Hematopoietic multipotent progenitor cell treated with erythropoietin and hydrocortisone succinate and interleukin-3 and kit ligand, for 17 days (in vitro differentiated cells): ENCODE measurements at regions not wholly inside any gene's neighbourhood (a gene's known extent, or its start where the extent isn't known, plus 50 kb on each side); places are given as distances from the start of the nearest gene placed in this dataset.
"Not testable (repeated sequence)": the region's sequence is repeated elsewhere in the genome, so short reads cannot be mapped to it uniquely, and the experiment has no call there.

Experiments used
- DNase-seq: peaks from one replicate; pipeline ENCODE4 v3.0.0-alpha.2; 2015; ENCODE audit warnings: low spot score

- DNase-seq = no peak
Measured at GRCh38 chr12:114123108-114123507, 157.0 kb upstream of the RBM19 start.

DNA sequence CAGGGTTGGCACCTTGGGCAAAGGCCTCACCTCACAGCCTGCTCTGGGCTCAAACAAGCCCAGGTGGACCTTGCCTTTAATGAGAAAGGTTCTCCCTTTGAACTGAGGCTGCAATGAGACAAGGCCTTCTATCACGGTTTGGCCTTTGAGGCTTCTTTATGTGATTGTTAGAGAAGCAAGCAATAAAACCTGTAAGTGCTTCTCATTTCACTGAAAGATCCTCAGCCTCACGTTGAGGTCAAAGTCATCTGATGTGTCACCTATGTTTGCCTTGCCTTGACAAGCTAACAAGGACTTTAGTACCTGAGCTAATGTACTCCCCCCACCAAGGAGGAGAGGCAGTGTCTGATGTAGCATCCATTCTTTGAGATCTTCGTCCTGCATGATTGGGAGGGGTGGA lies 155.9 kb upstream of the RBM19 start:
- no peak for DNase-seq

DNA sequence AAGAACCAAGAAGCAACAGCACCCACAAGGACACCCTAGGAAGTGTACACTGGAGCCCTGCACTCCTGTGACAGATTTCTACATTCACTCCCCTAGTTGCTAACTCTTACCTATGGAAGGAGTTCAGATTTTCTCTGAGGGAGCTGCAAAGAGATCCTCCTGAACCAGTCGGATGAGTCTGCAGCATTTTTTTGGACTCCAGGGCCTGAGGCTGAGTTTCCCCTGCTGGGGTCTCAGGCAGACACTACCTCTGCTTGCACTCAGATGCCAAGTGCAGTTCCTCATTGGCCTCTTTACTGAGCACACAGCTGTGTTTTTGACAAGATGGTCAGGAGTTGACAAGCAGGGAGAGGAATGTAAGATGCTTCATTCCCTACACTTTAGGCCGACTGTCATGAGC lies 153.2 kb upstream of the RBM19 start:
- no peak for DNase-seq

GRCh38 chr12:114096461-114096860 lies 130.3 kb upstream of the RBM19 start:
- no peak for DNase-seq

DNA sequence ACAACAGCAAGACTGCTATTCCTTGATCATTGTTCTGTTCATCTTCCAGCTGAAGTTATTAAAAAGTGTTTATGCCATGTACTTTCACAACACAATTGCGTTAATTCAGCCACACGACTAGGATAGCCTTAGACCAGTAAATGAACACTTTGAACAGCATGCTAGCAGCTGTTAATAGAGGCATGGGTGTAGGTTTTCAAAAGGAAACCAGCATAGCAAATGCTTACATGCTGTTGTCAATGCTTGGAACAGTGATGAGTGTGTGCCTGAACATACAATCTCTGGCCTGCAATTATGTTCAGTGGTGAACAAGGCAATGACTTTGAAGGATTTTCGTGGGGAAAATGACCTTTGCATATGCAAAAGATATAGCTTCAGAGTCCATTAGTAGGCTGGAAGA lies 127.4 kb upstream of the RBM19 start:
- no peak for DNase-seq

GRCh38 chr12:114092981-114093380 lies 126.9 kb upstream of the RBM19 start:
- DNase-seq = no peak

DNA sequence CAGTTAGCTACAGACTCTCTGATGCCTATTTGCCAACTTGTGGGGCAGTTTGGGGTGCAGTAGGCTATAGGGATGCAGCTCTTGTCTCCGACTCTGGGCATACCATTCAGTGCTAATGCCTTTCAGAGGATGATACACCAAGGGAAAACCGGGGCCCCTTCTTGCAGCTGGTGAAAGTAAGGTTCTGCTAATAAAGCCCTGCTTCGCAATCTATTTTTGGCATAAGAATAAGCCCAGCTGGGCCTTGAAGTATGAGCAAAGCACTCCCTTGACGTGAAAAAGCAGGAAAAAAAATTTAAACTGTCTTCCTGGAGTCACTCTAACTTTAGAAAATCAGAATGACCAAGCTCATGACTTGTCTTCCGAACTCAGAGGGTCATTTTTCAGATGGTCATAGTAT lies 124.1 kb upstream of the RBM19 start:
- no peak for DNase-seq

- no peak for DNase-seq
Measured at GRCh38 chr12:114073076-114073475, 107.0 kb upstream of the RBM19 start.

DNA sequence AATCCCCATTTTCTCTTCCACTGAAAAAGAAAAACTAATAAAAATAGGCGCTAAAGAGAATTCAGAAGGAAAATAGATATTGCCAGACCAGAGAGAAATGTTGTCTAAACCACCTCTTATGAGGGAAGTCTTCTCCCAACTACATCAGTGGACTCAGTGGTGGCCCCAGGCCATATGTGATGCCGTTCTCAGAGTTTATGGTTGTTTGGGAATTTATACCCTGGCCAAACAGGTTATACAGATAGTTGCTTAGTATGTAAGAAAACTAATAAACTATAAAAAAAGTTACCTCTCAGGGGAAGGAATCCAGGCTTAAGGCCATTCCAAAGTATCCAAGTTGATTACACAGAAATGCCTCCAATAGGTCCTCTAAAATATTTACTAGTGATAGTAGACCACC lies 103.4 kb upstream of the RBM19 start:
- no peak for DNase-seq

DNA sequence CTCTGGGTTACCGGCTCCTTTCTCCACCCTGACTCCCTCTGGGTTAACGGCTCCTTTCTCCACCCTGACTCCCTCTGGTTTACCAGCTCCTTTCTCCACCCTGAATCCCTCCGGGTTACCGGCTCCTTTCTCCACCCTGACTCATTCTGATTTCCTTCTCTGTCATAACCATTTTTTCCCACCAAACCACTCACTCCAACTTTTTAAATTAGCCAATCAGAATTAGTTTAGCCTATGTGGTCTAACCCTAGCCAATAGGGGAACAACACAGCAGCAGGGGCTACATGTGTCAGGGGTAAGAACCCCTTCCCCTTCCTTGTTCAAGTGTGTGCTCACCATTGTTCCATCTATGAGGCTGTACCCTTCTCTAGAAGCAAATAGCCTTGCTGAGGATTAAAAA lies 98.4 kb upstream of the RBM19 start:
- no peak for DNase-seq

GRCh38 chr12:114064034-114064433 lies 97.9 kb upstream of the RBM19 start:
- DNase-seq = not testable (repeated sequence)

DNA sequence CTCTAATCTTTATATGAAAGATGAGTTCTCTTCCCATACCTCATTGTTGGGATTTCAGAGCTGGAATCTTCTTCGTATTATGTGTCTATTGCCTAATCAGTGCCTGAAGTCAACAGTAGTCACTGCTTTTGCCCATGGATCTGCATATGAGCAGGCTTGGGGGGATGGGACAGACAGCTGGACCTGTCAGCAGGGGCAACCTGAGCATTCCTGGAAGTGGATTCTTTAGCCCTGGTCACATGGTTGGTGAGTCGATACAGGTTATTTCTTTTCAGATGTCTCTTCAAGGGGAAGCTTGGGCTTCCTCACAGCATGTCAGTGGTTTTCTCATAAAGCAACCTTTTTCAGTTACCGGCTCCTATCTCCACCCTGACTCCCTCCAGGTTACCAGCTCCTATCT lies 97.3 kb upstream of the RBM19 start:
- no peak for DNase-seq

DNA sequence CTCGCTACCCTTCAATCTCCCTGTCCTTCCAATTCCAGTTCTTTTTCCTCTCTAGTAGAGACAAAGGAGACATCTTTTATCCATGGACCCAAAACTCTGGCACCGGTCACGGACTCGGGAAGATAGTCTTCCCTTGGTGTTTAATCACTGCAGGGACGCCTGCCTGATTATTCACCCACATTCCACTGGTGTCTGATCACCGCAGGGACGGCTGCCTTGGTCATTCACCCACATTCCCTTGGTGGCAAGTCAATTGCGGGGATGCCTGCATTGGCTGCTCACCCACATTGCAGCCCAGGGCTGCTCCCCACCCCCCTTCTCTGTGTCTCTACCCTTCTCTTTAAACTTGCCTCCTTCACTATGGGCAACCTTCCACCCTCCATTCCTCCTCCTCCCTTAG lies 90.2 kb upstream of the RBM19 start:
- DNase-seq = not testable (repeated sequence)

GRCh38 chr12:114054982-114055381 lies 88.9 kb upstream of the RBM19 start:
- no peak for DNase-seq

DNA sequence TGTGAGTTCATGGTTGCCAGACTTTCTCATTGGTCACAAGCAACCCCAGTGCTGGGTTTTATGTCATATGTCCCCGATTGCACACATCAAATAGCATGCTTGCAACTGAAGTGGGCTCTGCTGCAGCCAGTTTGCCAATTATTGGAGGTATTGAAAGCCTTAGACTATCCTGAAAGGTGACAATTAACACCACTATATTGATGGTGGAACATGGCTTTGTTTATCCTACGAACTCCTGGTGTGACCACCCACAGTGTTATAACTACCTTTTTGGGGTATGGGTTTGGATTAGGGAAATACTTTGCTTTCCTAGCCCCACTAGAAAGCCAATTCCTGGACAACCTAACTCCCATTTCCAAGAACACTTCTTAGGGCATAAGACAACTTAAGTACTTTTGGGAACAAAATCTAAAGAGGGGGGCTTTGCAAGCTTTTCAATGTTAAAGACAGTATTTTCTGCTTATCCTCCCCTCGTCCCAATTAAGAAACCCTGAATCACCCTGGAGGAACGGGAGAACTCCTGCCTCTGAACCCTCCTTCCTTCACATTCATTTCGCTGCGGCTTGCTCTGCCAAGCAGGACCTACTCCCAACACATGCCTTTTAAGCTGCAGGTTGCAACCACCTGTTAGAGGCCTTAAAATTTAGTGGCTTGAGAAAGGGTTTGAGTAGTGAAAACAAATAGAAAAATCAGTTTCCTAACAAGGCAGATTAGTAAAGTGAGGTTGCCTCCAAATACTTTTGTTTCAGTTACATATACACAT lies 80.3 kb upstream of the RBM19 start:
- DNase-seq = no peak

DNA sequence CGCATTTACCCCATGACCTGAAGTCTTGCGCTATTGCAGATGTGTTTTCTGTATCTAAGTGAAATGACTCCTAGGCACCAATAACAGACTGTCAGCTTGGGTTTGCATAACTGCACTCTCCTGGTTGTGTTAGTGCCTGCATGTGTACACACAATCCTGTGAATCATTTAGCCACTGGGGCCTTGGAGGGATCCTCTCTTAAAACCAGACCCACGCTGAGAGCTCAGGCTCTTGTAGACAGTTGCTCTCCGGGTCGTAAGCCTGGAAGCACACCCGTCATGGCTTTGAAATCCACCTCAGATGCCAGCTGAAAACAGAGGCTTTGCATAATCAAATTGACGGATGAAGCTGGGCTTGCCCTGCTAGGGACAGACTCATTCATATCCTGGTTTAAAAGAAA lies 79.2 kb upstream of the RBM19 start:
- no peak for DNase-seq

DNA sequence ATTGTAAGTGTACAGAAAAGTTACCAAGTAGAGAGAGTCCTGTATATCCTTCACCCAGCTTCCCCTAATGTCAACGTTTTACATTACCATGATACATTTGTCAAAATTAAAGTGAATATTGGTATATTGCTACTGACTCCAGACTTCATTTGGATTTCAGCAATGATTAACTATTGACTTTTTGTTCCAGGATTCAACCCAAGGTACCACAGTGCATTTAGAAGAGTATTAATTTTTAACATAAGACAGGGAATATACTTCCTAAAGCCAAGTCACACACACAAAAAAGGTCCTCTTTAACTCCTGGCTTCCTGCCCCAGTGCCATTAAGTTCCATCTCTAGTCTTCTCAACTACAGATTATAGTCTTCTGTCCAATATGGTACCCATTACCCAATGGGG lies 75.5 kb upstream of the RBM19 start:
- no peak for DNase-seq

GRCh38 chr12:114041136-114041535 lies 75.0 kb upstream of the RBM19 start:
- no peak for DNase-seq

- no peak for DNase-seq
Measured at GRCh38 chr12:114038962-114039361, 72.8 kb upstream of the RBM19 start.

- no peak for DNase-seq
Measured at GRCh38 chr12:114032801-114033200, 66.7 kb upstream of the RBM19 start.

DNA sequence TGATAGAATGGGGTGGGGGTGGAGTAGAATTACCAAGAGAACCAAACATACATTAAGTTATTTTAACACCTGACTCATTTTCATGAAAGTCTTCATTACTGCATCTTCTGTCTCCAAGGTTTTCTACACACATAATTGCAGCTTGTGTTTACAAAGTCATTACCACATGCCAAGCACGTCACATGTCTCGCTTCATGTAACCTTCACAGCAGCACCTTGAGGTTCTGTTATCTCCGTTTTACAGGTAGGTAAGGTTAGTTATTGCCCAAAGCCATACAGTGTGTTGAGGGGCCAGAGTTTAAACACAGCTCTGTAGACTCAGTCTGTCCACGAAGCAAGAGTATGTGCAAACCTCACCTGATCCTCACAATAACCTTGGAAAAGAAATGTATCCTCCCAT lies 64.3 kb upstream of the RBM19 start:
- DNase-seq = no peak

- no peak for DNase-seq
Measured at GRCh38 chr12:114026805-114027204, 60.7 kb upstream of the RBM19 start.

- DNase-seq = no peak
Measured at GRCh38 chr12:114025935-114026334, 59.8 kb upstream of the RBM19 start.

GRCh38 chr12:114022081-114022480 lies 56.0 kb upstream of the RBM19 start:
- DNase-seq = not testable (repeated sequence)

- DNase-seq = no peak
Measured at GRCh38 chr12:114018669-114019068, 52.5 kb upstream of the RBM19 start.
